ENCODE measurements at regions not wholly inside any gene's neighbourhood (a gene's known extent, or its start where the extent isn't known, plus 50 kb on each side); places are given as distances from the start of the nearest gene placed in this dataset.

- TF ChIP-seq NR3C1 (IDR thresholded peaks at IDR 0.05) (no peak), TFCP2L1 (CRISPR knock-in tag; IDR thresholded peaks at IDR 0.05) (no peak), JUNB (IDR thresholded peaks at IDR 0.05) (no peak), JUN (IDR thresholded peaks at IDR 0.05) (no peak), ZSCAN20 (CRISPR knock-in tag; IDR thresholded peaks at IDR 0.05) (no peak), CTCF (IDR thresholded peaks at IDR 0.05) (no peak), HMGXB4 (CRISPR knock-in tag; IDR thresholded peaks at IDR 0.05; ENCODE audit: borderline replicate concordance) (no peak), POLR2A (IDR thresholded peaks at IDR 0.05; ENCODE audit: low read length) (no peak), SMC3 (IDR thresholded peaks at IDR 0.05) (no peak), KDM1A (IDR thresholded peaks at IDR 0.05; ENCODE audit: low read depth) (no peak), KDM5A (IDR thresholded peaks at IDR 0.05) (no peak), CEBPB (IDR thresholded peaks at IDR 0.05) (peak; percentile 21 to 72; a peak in 3 of 4 replicates)
Observed at GRCh38 chr1:113307771-113308445, 82.4 kb upstream of the MAGI3 start.
